Adipocyte (in vitro differentiated cells): ENCODE measurements at regions not wholly inside any gene's neighbourhood (a gene's known extent, or its start where the extent isn't known, plus 50 kb on each side); places are given as distances from the start of the nearest gene placed in this dataset.

Experiments
- DNase-seq: peaks from one replicate; pipeline ENCODE4 v3.0.0-alpha.2; 2015; ENCODE audit warnings: low read depth
- H3K27me3 ChIP-seq: replicated peaks from 2 replicates; pipeline ENCODE4 v1.7.0; 2013; ENCODE audit warnings: mild to moderate bottlenecking, low read length, moderate library complexity; ENCODE audit not compliant: control insufficient read depth, insufficient read depth
- H3K36me3 ChIP-seq: 2 replicates; pipeline ENCODE4 v1.7.0; 2013; ENCODE audit warnings: low read length, mild to moderate bottlenecking, moderate library complexity; ENCODE audit not compliant: control insufficient read depth, insufficient read depth, severe bottlenecking
- H3K4me1 ChIP-seq: 2 replicates; pipeline ENCODE4 v1.7.0; 2013; ENCODE audit warnings: mild to moderate bottlenecking, low read length, moderate library complexity; ENCODE audit not compliant: control insufficient read depth, insufficient read depth
- H3K4me3 ChIP-seq: 2 replicates; pipeline ENCODE4 v1.7.0; 2013; ENCODE audit warnings: mild to moderate bottlenecking, low read length, moderate library complexity
- H3K9ac ChIP-seq: 2 replicates; pipeline ENCODE4 v1.7.0; 2013; ENCODE audit warnings: mild to moderate bottlenecking, low read length, moderate library complexity
- H3K9me3 ChIP-seq: 2 replicates; pipeline ENCODE4 v1.7.0; 2013; ENCODE audit warnings: mild to moderate bottlenecking, low read length, moderate library complexity; ENCODE audit not compliant: control insufficient read depth

DNA sequence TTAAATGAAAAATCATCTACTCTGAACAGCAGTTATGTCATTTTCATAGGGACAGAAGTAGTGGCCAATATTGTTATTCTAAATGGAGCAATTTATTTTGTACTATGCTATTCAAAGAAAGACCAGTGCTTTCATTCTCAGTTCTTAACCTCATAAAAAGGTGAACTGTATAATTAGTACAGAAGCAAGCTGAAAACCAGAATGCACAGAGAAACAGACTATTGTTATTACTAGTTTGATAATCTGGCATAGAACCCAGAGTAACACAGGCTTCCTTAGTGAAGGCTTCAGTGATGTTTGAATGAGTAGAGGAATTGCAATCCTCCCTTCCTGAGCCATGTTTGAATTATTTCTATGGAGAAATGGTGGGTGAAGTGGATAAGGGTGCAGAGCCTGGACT, 131.6 kb upstream of the LRRC7 start:
- Histone ChIP-seq H3K27me3 (no peaks in the 10 kb centered on the region), H3K9ac (no peak overlapping the region), H3K4me3 (no peak overlapping the region), H3K4me1 (no peaks in the 10 kb centered on the region), H3K36me3 (no peaks in the 10 kb centered on the region), H3K9me3 (no peaks in the 10 kb centered on the region)
- no peak for DNase-seq

- Histone ChIP-seq H3K4me3 (no peak overlapping the region), H3K4me1 (no peaks in the 10 kb centered on the region), H3K27me3 (no peaks in the 10 kb centered on the region), H3K36me3 (no peaks in the 10 kb centered on the region), H3K9ac (no peak overlapping the region), H3K9me3 (no peaks in the 10 kb centered on the region)
- DNase-seq, result no peak
Observed at GRCh38 chr1:69438056-69438795, 129.5 kb upstream of the LRRC7 start.

- Histone ChIP-seq H3K9ac (no peak overlapping the region), H3K9me3 (no peaks in the 10 kb centered on the region)
- no peak for DNase-seq
Observed at GRCh38 chr1:69441496-69441895, 126.2 kb upstream of the LRRC7 start.

GRCh38 chr1:69451196-69451595, 116.5 kb upstream of the LRRC7 start:
- Histone ChIP-seq H3K9ac (no peak overlapping the region), H3K4me1 (no peaks in the 10 kb centered on the region), H3K27me3 (no peaks in the 10 kb centered on the region), H3K9me3 (no peaks in the 10 kb centered on the region), H3K4me3 (no peak overlapping the region), H3K36me3 (no peaks in the 10 kb centered on the region)
- no peak for DNase-seq

More at GRCh38 chr1:69441496-69441895, 126.2 kb upstream of the LRRC7 start:
- Histone ChIP-seq H3K4me3 (no peak overlapping the region), H3K36me3 (no peaks in the 10 kb centered on the region), H3K4me1 (no peaks in the 10 kb centered on the region), H3K27me3 (no peaks in the 10 kb centered on the region)

- H3K27me3 ChIP-seq, result no peaks in the 10 kb centered on the region
- H3K4me3 ChIP-seq, result no peak overlapping the region
- H3K36me3 ChIP-seq, result no peaks in the 10 kb centered on the region
- no peaks in the 10 kb centered on the region for H3K9me3 ChIP-seq
- DNase-seq, result no peak
- no peaks in the 10 kb centered on the region for H3K4me1 ChIP-seq
- no peak overlapping the region for H3K9ac ChIP-seq
Observed at GRCh38 chr1:69455718-69456117, 112.0 kb upstream of the LRRC7 start.

GRCh38 chr1:69459244-69459643, 108.5 kb upstream of the LRRC7 start:
- no peaks in the 10 kb centered on the region for H3K27me3 ChIP-seq
- no peaks in the 10 kb centered on the region for H3K9me3 ChIP-seq
- H3K9ac ChIP-seq, result no peak overlapping the region
- H3K4me1 ChIP-seq, result no peaks in the 10 kb centered on the region
- H3K4me3 ChIP-seq, result no peak overlapping the region
- no peak for DNase-seq
- H3K36me3 ChIP-seq, result no peaks in the 10 kb centered on the region

GRCh38 chr1:69475021-69475420, 92.7 kb upstream of the LRRC7 start:
- Histone ChIP-seq H3K4me1 (no peaks in the 10 kb centered on the region), H3K27me3 (no peaks in the 10 kb centered on the region)
- no peak for DNase-seq

DNA sequence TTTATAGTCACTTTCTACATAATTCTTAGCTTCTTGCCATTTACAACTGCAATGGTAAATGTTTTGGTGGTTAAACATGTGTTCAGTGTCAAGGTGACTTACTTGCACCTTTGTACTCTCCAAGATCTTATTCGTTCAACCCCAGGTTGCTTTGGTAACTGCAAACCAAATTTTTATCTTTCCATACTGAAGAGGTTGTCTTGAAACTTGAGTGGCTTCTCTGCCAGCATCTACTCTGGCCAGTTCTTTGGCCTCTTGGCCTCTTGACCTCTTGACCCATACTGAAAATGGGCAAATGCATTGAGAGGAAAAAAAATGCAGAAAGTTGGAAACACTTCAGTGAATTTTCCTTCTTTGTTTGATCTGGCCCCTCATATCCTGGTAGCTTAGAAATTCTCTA, 88.0 kb upstream of the LRRC7 start:
- no peak overlapping the region for H3K9ac ChIP-seq
- H3K9me3 ChIP-seq, result no peaks in the 10 kb centered on the region
- DNase-seq, result no peak
- H3K27me3 ChIP-seq, result no peaks in the 10 kb centered on the region
- H3K36me3 ChIP-seq, result no peaks in the 10 kb centered on the region
- H3K4me3 ChIP-seq, result no peak overlapping the region
- no peaks in the 10 kb centered on the region for H3K4me1 ChIP-seq

More at GRCh38 chr1:69475021-69475420, 92.7 kb upstream of the LRRC7 start:
- no peaks in the 10 kb centered on the region for H3K9me3 ChIP-seq
- H3K36me3 ChIP-seq, result no peaks in the 10 kb centered on the region
- no peak overlapping the region for H3K9ac ChIP-seq
- no peak overlapping the region for H3K4me3 ChIP-seq

- H3K9ac ChIP-seq, result no peak overlapping the region
- H3K9me3 ChIP-seq, result no peaks in the 10 kb centered on the region
- no peaks in the 10 kb centered on the region for H3K36me3 ChIP-seq
- no peak for DNase-seq
- H3K4me3 ChIP-seq, result no peak overlapping the region
- no peaks in the 10 kb centered on the region for H3K27me3 ChIP-seq
- no peaks in the 10 kb centered on the region for H3K4me1 ChIP-seq
Observed at GRCh38 chr1:69483246-69483645, 84.5 kb upstream of the LRRC7 start.

- H3K9me3 ChIP-seq, result no peaks in the 10 kb centered on the region
- peak; percentile 1 for DNase-seq
- H3K4me1 ChIP-seq, result no peaks in the 10 kb centered on the region
- H3K27me3 ChIP-seq, result no peaks in the 10 kb centered on the region
- no peak overlapping the region for H3K4me3 ChIP-seq
- H3K9ac ChIP-seq, result no peak overlapping the region
- no peaks in the 10 kb centered on the region for H3K36me3 ChIP-seq
Observed at GRCh38 chr1:69485616-69486015, 82.1 kb upstream of the LRRC7 start.

- no peaks in the 10 kb centered on the region for H3K4me1 ChIP-seq
- H3K9ac ChIP-seq, result no peak overlapping the region
- no peak for DNase-seq
- no peak overlapping the region for H3K4me3 ChIP-seq
- no peaks in the 10 kb centered on the region for H3K36me3 ChIP-seq
- H3K27me3 ChIP-seq, result no peaks in the 10 kb centered on the region
- no peaks in the 10 kb centered on the region for H3K9me3 ChIP-seq
Observed at GRCh38 chr1:69491416-69491815, 76.3 kb upstream of the LRRC7 start.

- Histone ChIP-seq H3K9me3 (no peaks in the 10 kb centered on the region), H3K4me3 (no peak overlapping the region), H3K9ac (no peak overlapping the region), H3K27me3 (no peaks in the 10 kb centered on the region), H3K4me1 (no peaks in the 10 kb centered on the region), H3K36me3 (no peaks in the 10 kb centered on the region)
- DNase-seq, result no peak
Observed at GRCh38 chr1:69492286-69492685, 75.4 kb upstream of the LRRC7 start.
